Astrocyte (in vitro differentiated cells and primary cell): ENCODE measurements at regions not wholly inside any gene's neighbourhood (a gene's known extent, or its start where the extent isn't known, plus 50 kb on each side); places are given as distances from the start of the nearest gene placed in this dataset.

Experiments
- DNase-seq: peaks from one replicate; pipeline ENCODE4 v3.0.0-alpha.2; 2010; ENCODE audit warnings: low read depth
- FAIRE-seq: peaks from 2 replicates; lab custom pipeline; 2011; peaks lifted over from hg19 to GRCh38; lab: Jason Lieb, UNC
- H2AFZ ChIP-seq: 2 replicates; pipeline ENCODE4 v1.6.0; 2012; ENCODE audit warnings: low read depth, low read length, inconsistent platforms
- H3K27ac ChIP-seq: 2 replicates; pipeline ENCODE4 v1.5.1; 2011; ENCODE audit warnings: low read depth, low read length, inconsistent platforms
- H3K27me3 ChIP-seq: 2 replicates; pipeline ENCODE4 v1.6.0; 2011; ENCODE audit warnings: low read length, inconsistent platforms; ENCODE audit not compliant: insufficient read depth
- H3K36me3 ChIP-seq: 2 replicates; pipeline ENCODE4 v1.5.1; 2011; ENCODE audit warnings: low read length, inconsistent platforms; ENCODE audit not compliant: insufficient read depth
- H3K4me1 ChIP-seq: 2 replicates; pipeline ENCODE4 v1.5.1; 2011; ENCODE audit warnings: low read length, inconsistent platforms; ENCODE audit not compliant: insufficient read depth
- H3K4me2 ChIP-seq: 2 replicates; pipeline ENCODE4 v1.6.0; 2012; ENCODE audit warnings: low read length, inconsistent platforms
- H3K4me3 ChIP-seq: 2 replicates; pipeline ENCODE4 v1.5.1; 2011; ENCODE audit warnings: low read depth, mild to moderate bottlenecking, low read length, inconsistent platforms; ENCODE audit not compliant: insufficient read depth
- H3K79me2 ChIP-seq: 2 replicates; pipeline ENCODE4 v1.6.0; 2012; ENCODE audit warnings: mild to moderate bottlenecking, low read length, inconsistent platforms; ENCODE audit not compliant: insufficient read depth
- H3K9ac ChIP-seq: 2 replicates; pipeline ENCODE4 v1.6.0; 2012; ENCODE audit warnings: mild to moderate bottlenecking, low read length, inconsistent platforms
- H3K9me3 ChIP-seq: 2 replicates; pipeline ENCODE4 v1.5.1; 2012; ENCODE audit warnings: low read depth, mild to moderate bottlenecking, low read length, inconsistent platforms; ENCODE audit not compliant: insufficient read depth
- H4K20me1 ChIP-seq: 2 replicates; pipeline ENCODE4 v1.6.0; 2012; ENCODE audit warnings: low read length, inconsistent platforms; ENCODE audit not compliant: insufficient read depth
- H3K27ac Mint-ChIP-seq: one replicate; pipeline ENCODE4 v1.8.0; 2021; ENCODE audit warnings: mild to moderate bottlenecking, mixed read lengths; ENCODE audit not compliant: unreplicated experiment
- H3K27me3 Mint-ChIP-seq: one replicate; pipeline ENCODE4 v1.8.0; 2021; ENCODE audit warnings: low read depth, mixed read lengths; ENCODE audit not compliant: unreplicated experiment
- H3K36me3 Mint-ChIP-seq: one replicate; pipeline ENCODE4 v1.8.0; 2021; ENCODE audit warnings: low read depth, mixed read lengths; ENCODE audit not compliant: unreplicated experiment
- H3K4me1 Mint-ChIP-seq: one replicate; pipeline ENCODE4 v1.8.0; 2021; ENCODE audit warnings: low read depth, mixed read lengths; ENCODE audit not compliant: unreplicated experiment
- H3K4me3 Mint-ChIP-seq: one replicate; pipeline ENCODE4 v1.8.0; 2021; ENCODE audit warnings: mild to moderate bottlenecking, moderate library complexity, mixed read lengths; ENCODE audit not compliant: unreplicated experiment
- H3K9me3 Mint-ChIP-seq: one replicate; pipeline ENCODE4 v1.8.0; 2021; ENCODE audit warnings: mild to moderate bottlenecking, mixed read lengths; ENCODE audit not compliant: unreplicated experiment
- CTCF ChIP-seq: IDR thresholded peaks from 2 replicates; pipeline ENCODE4 v1.5.1; 2011; ENCODE audit warnings: low read depth, mild to moderate bottlenecking, inconsistent platforms, low read length, moderate library complexity; ENCODE audit not compliant: insufficient read depth
- EZH2 ChIP-seq: IDR thresholded peaks from 2 replicates; pipeline ENCODE4 v1.6.1; 2012; ENCODE audit warnings: mild to moderate bottlenecking, low read length, inconsistent platforms; ENCODE audit not compliant: insufficient read depth

- no peak for TF ChIP-seq CTCF
- H3K27ac Mint-ChIP-seq: no peak overlapping the region
- no peak overlapping the region for H2AFZ ChIP-seq
- H3K4me2 ChIP-seq: no peak overlapping the region
- H3K9ac ChIP-seq: no peak overlapping the region
- DNase-seq: no peak
- H3K9me3 Mint-ChIP-seq: no peaks in the 10 kb centered on the region
- H3K4me1 Mint-ChIP-seq: peaks cover 8% of the 10 kb centered on the region
- no peaks in the 10 kb centered on the region for H3K79me2 ChIP-seq
- H3K4me1 ChIP-seq: no peaks in the 10 kb centered on the region
- H3K36me3 Mint-ChIP-seq: no peaks in the 10 kb centered on the region
- H4K20me1 ChIP-seq: no peaks in the 10 kb centered on the region
- H3K27ac ChIP-seq: no peak overlapping the region
- no peak for FAIRE-seq
- no peaks in the 10 kb centered on the region for H3K27me3 ChIP-seq
- H3K36me3 ChIP-seq: no peaks in the 10 kb centered on the region
- H3K27me3 Mint-ChIP-seq: no peaks in the 10 kb centered on the region
- no peak overlapping the region for H3K4me3 Mint-ChIP-seq
- no peak overlapping the region for H3K4me3 ChIP-seq
- no peaks in the 10 kb centered on the region for H3K9me3 ChIP-seq
Measured at GRCh38 chr2:139055202-139055601, 275.0 kb upstream of the NXPH2 start.

- no peak for FAIRE-seq
- Histone ChIP-seq H2AFZ (no peak overlapping the region), H3K36me3 (no peaks in the 10 kb centered on the region), H3K4me1 (no peaks in the 10 kb centered on the region), H4K20me1 (no peaks in the 10 kb centered on the region), H3K9ac (no peak overlapping the region), H3K9me3 (no peaks in the 10 kb centered on the region), H3K27me3 (no peaks in the 10 kb centered on the region), H3K27ac (no peak overlapping the region), H3K79me2 (no peaks in the 10 kb centered on the region), H3K4me2 (no peak overlapping the region), H3K4me3 (no peak overlapping the region)
- H3K36me3 Mint-ChIP-seq: no peaks in the 10 kb centered on the region
- H3K4me3 Mint-ChIP-seq: no peak overlapping the region
- DNase-seq: no peak
- TF ChIP-seq EZH2: no peak
- TF ChIP-seq CTCF: no peak
- no peak overlapping the region for H3K27ac Mint-ChIP-seq
- peaks cover 15% of the 10 kb centered on the region for H3K4me1 Mint-ChIP-seq
- no peaks in the 10 kb centered on the region for H3K27me3 Mint-ChIP-seq
- peaks cover 3% of the 10 kb centered on the region for H3K9me3 Mint-ChIP-seq
Measured at GRCh38 chr2:139048017-139048416, 267.8 kb upstream of the NXPH2 start.

- H3K27me3 Mint-ChIP-seq: no peaks in the 10 kb centered on the region
- H3K36me3 Mint-ChIP-seq: no peaks in the 10 kb centered on the region
- Histone ChIP-seq H4K20me1 (no peaks in the 10 kb centered on the region), H3K9me3 (no peaks in the 10 kb centered on the region), H3K9ac (no peak overlapping the region), H3K4me1 (no peaks in the 10 kb centered on the region), H3K4me3 (no peak overlapping the region), H2AFZ (no peak overlapping the region), H3K27ac (no peak overlapping the region), H3K36me3 (no peaks in the 10 kb centered on the region), H3K79me2 (no peaks in the 10 kb centered on the region), H3K27me3 (no peaks in the 10 kb centered on the region), H3K4me2 (no peak overlapping the region)
- peaks cover 15% of the 10 kb centered on the region for H3K4me1 Mint-ChIP-seq
- no peak for DNase-seq
- H3K9me3 Mint-ChIP-seq: peaks cover 3% of the 10 kb centered on the region
- no peak overlapping the region for H3K4me3 Mint-ChIP-seq
- no peak overlapping the region for H3K27ac Mint-ChIP-seq
- no peak for FAIRE-seq
- TF ChIP-seq EZH2 (no peak), CTCF (no peak)
Measured at GRCh38 chr2:139045524-139045923, 265.3 kb upstream of the NXPH2 start.
